GM12865 (cell line): ENCODE measurements at regions not wholly inside any gene's neighbourhood (a gene's known extent, or its start where the extent isn't known, plus 50 kb on each side); places are given as distances from the start of the nearest gene placed in this dataset.
"Not testable (repeated sequence)": the region's sequence is repeated elsewhere in the genome, so short reads cannot be mapped to it uniquely, and the experiment has no call there.

Source experiments
- DNase-seq: peaks from one replicate; pipeline ENCODE4 v3.0.0; 2010; ENCODE audit warnings: low read depth
- H3K4me3 ChIP-seq: 2 replicates; pipeline ENCODE4 v1.5.1; 2011; ENCODE audit warnings: mild to moderate bottlenecking, low read depth, low read length, control low read depth
- CTCF ChIP-seq: IDR thresholded peaks from 2 replicates; pipeline ENCODE4 v1.5.1; 2011; ENCODE audit warnings: low read length, control low read depth, low read depth, inconsistent platforms; ENCODE audit not compliant: insufficient read depth; ENCODE audit errors: missing control alignments

- H3K4me3 ChIP-seq: no peak overlapping the region
- no peak for TF ChIP-seq CTCF
- DNase-seq: no peak
These were observed 50.5 kb upstream of the PRNP start for GRCh38 chr20:4635781-4636180.

GRCh38 chr20:4635342-4635741 is 50.9 kb upstream of the PRNP start:
- no peak for TF ChIP-seq CTCF
- no peak overlapping the region for H3K4me3 ChIP-seq
- no peak for DNase-seq

- DNase-seq: no peak
- TF ChIP-seq CTCF: no peak
- no peak overlapping the region for H3K4me3 ChIP-seq
These were observed 52.5 kb upstream of the PRNP start for GRCh38 chr20:4633780-4634179.

- TF ChIP-seq CTCF: no peak
- no peak overlapping the region for H3K4me3 ChIP-seq
- no peak for DNase-seq
These were observed 52.9 kb upstream of the PRNP start for GRCh38 chr20:4633379-4633778.

GRCh38 chr20:4632876-4633275 is 53.4 kb upstream of the PRNP start:
- DNase-seq: no peak
- no peak overlapping the region for H3K4me3 ChIP-seq
- TF ChIP-seq CTCF: no peak

- no peak for TF ChIP-seq CTCF
- no peak overlapping the region for H3K4me3 ChIP-seq
- DNase-seq: peak; percentile 33
These were observed 60.0 kb upstream of the PRNP start for GRCh38 chr20:4626228-4626627.

GRCh38 chr20:4625687-4626086 is 60.6 kb upstream of the PRNP start:
- DNase-seq: no peak
- TF ChIP-seq CTCF: no peak

GRCh38 chr20:4624675-4625336 is 61.5 kb upstream of the PRNP start:
- DNase-seq, H3K4me3 ChIP-seq: not testable (repeated sequence)

More at GRCh38 chr20:4625687-4626086, 60.6 kb upstream of the PRNP start:
- no peak overlapping the region for H3K4me3 ChIP-seq

GRCh38 chr20:4619144-4619543 is 67.1 kb upstream of the PRNP start:
- not testable (repeated sequence) for H3K4me3 ChIP-seq, DNase-seq
